MM.1S (cell line): ENCODE measurements at regions not wholly inside any gene's neighbourhood (a gene's known extent, or its start where the extent isn't known, plus 50 kb on each side); places are given as distances from the start of the nearest gene placed in this dataset.

Source experiments
- DNase-seq: peaks from one replicate; pipeline ENCODE4 v3.0.0-alpha.2; 2015
- H2AFZ ChIP-seq: fragments of 300-600 bp; sonication (generic); 2 replicates; pipeline ENCODE4 v1.6.0; 2016; ENCODE audit warnings: antibody characterized with exemption, low read length
- H3F3A ChIP-seq: fragments of 300-600 bp; sonication (generic); 2 replicates; pipeline ENCODE4 v1.6.1; 2016; ENCODE audit warnings: mild to moderate bottlenecking, antibody characterized with exemption, low read length, moderate library complexity, mixed read lengths; ENCODE audit not compliant: insufficient read depth
- H3K27ac ChIP-seq: fragments of 300-600 bp; sonication (generic); 2 replicates; pipeline ENCODE4 v1.5.1; 2016; ENCODE audit warnings: mild to moderate bottlenecking, low read length
- H3K27me3 ChIP-seq: fragments of 300-600 bp; sonication (generic); replicated peaks from 2 replicates; pipeline ENCODE4 v1.6.0; 2016; ENCODE audit warnings: low read length; ENCODE audit not compliant: insufficient read depth
- H3K36me3 ChIP-seq: fragments of 300-600 bp; sonication (generic); replicated peaks from 2 replicates; pipeline ENCODE4 v1.6.1; 2016; ENCODE audit warnings: mild to moderate bottlenecking, low read length, mixed read lengths; ENCODE audit not compliant: insufficient read depth
- H3K4me1 ChIP-seq: fragments of 300-600 bp; sonication (generic); 2 replicates; pipeline ENCODE4 v1.6.1; 2016; ENCODE audit warnings: low read length, mixed read lengths
- H3K4me2 ChIP-seq: fragments of 300-600 bp; sonication (generic); 2 replicates; pipeline ENCODE4 v1.6.0; 2016; ENCODE audit warnings: low read depth, low read length
- H3K4me3 ChIP-seq: fragments of 300-600 bp; sonication (generic); 2 replicates; pipeline ENCODE4 v1.5.1; 2016; ENCODE audit warnings: low read length, mixed read lengths
- H3K79me2 ChIP-seq: fragments of 300-600 bp; sonication (generic); 2 replicates; pipeline ENCODE4 v1.6.1; 2016; ENCODE audit warnings: mixed run types, low read length, mixed read lengths
- H3K9ac ChIP-seq: fragments of 300-600 bp; sonication (generic); 2 replicates; pipeline ENCODE4 v1.6.1; 2016; ENCODE audit warnings: low read length, mixed read lengths
- H3K9me2 ChIP-seq: fragments of 300-600 bp; sonication (generic); replicated peaks from 2 replicates; pipeline ENCODE4 v1.6.1; 2016; ENCODE audit warnings: mild to moderate bottlenecking, low read length, mixed read lengths; ENCODE audit not compliant: insufficient read depth
- H3K9me3 ChIP-seq: fragments of 300-600 bp; sonication (generic); replicated peaks from 2 replicates; pipeline ENCODE4 v1.6.1; 2016; ENCODE audit warnings: mild to moderate bottlenecking, low read length, mixed read lengths; ENCODE audit not compliant: insufficient read depth
- H4K20me1 ChIP-seq: fragments of 300-600 bp; sonication (generic); 2 replicates; pipeline ENCODE4 v1.6.1; 2016; ENCODE audit warnings: mild to moderate bottlenecking, low read length, moderate library complexity, mixed read lengths; ENCODE audit not compliant: insufficient read depth
- CTCF ChIP-seq: fragments of 300-600 bp; sonication (generic); IDR thresholded peaks from 2 replicates; pipeline ENCODE4 v1.5.1; 2016; ENCODE audit warnings: antibody characterized with exemption, low read length, mixed read lengths
- EZH2 ChIP-seq: fragments of 300-600 bp; sonication (generic); optimal IDR thresholded peaks from 2 replicates; pipeline ENCODE3; 2017; ENCODE audit warnings: low read depth, mild to moderate bottlenecking, antibody characterized with exemption, low read length, mixed read lengths
- EZH2phosphoT487 ChIP-seq: fragments of 300-600 bp; sonication (generic); IDR thresholded peaks from 2 replicates; pipeline ENCODE4 v1.6.1; 2018; ENCODE audit warnings: antibody characterized with exemption, low read length

DNA sequence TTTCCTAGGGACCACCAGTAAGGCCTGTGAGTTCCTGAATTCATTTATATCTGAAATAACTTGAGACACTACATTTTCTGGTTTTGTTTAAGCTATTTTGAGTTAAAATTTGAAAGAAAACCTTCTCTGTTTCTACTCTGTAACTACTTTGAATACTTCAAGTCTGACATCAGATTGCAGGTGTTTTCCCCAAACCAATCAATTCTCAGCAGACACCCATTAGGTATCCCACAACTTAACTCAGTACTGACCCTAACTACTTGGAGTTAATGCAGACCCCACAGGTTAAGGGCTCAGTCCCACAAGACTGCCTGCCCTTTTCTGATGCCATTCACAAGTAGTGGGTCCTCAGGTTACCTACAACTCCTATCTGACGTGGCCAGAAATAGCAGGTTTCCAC is 1100.0 kb upstream of the SLIT2 start:
- H3K4me3 ChIP-seq, result no peak overlapping the region
- H3K79me2 ChIP-seq, result no peaks in the 10 kb centered on the region
- H3K27me3 ChIP-seq, result no peaks in the 10 kb centered on the region
- H3F3A ChIP-seq, result no peaks in the 10 kb centered on the region
- no peaks in the 10 kb centered on the region for H3K9me3 ChIP-seq
- DNase-seq, result no peak
- H3K9ac ChIP-seq, result no peak overlapping the region
- peak overlapping the region; percentile 30 for H2AFZ ChIP-seq
- peak overlapping the region; percentile 34; the same call in 1 of the 2 replicates for H3K27ac ChIP-seq
- no peak for TF ChIP-seq EZH2
- 0 out of 2 replicates have a peak overlapping the region, but pooled peaks have one; percentile 8 for H3K4me2 ChIP-seq
- no peaks in the 10 kb centered on the region for H3K9me2 ChIP-seq
- H3K4me1 ChIP-seq, result peaks cover 15% of the 10 kb centered on the region
- H4K20me1 ChIP-seq, result no peaks in the 10 kb centered on the region
- H3K36me3 ChIP-seq, result no peaks in the 10 kb centered on the region

GRCh38 chr4:19146038-19146437 is 1105.7 kb upstream of the SLIT2 start:
- H3K4me2 ChIP-seq, result no peak overlapping the region
- DNase-seq, result no peak
- no peak overlapping the region for H2AFZ ChIP-seq
- no peaks in the 10 kb centered on the region for H3K79me2 ChIP-seq
- H3K27ac ChIP-seq, result no peak overlapping the region
- no peaks in the 10 kb centered on the region for H3K36me3 ChIP-seq
- H4K20me1 ChIP-seq, result no peaks in the 10 kb centered on the region
- H3K27me3 ChIP-seq, result no peaks in the 10 kb centered on the region
- H3K9me2 ChIP-seq, result no peaks in the 10 kb centered on the region
- H3K4me1 ChIP-seq, result no peaks in the 10 kb centered on the region
- H3K4me3 ChIP-seq, result no peak overlapping the region
- no peaks in the 10 kb centered on the region for H3F3A ChIP-seq
- H3K9me3 ChIP-seq, result no peaks in the 10 kb centered on the region
- no peak for TF ChIP-seq CTCF
- H3K9ac ChIP-seq, result no peak overlapping the region

- Histone ChIP-seq H3K79me2 (no peaks in the 10 kb centered on the region), H3K4me2 (peak overlapping the region; percentile 35; the same call in 1 of the 2 replicates), H3K27me3 (no peaks in the 10 kb centered on the region), H3K27ac (peak overlapping the region; percentile 83; the same call in 1 of the 2 replicates), H3F3A (peaks cover 23% of the 10 kb centered on the region), H3K36me3 (no peaks in the 10 kb centered on the region), H3K4me1 (peaks cover 18% of the 10 kb centered on the region), H3K9ac (no peak overlapping the region), H4K20me1 (no peaks in the 10 kb centered on the region), H3K9me3 (no peaks in the 10 kb centered on the region), H3K9me2 (no peaks in the 10 kb centered on the region), H2AFZ (peak overlapping the region; percentile 36), H3K4me3 (no peak overlapping the region)
- peak; percentile 88 for DNase-seq
- TF ChIP-seq CTCF (no peak), EZH2 (no peak), EZH2phosphoT487 (no peak)
Observed at GRCh38 chr4:19135895-19136633, 1114.5 kb upstream of the LCORL start.

- peaks cover 18% of the 10 kb centered on the region for H3K4me1 ChIP-seq
- H3K27me3 ChIP-seq, result no peaks in the 10 kb centered on the region
- no peak overlapping the region for H3K4me2 ChIP-seq
- H3K4me3 ChIP-seq, result no peak overlapping the region
- H3K9me2 ChIP-seq, result no peaks in the 10 kb centered on the region
- no peak overlapping the region for H3K27ac ChIP-seq
- no peaks in the 10 kb centered on the region for H4K20me1 ChIP-seq
- H3K79me2 ChIP-seq, result no peaks in the 10 kb centered on the region
- TF ChIP-seq CTCF (no peak), EZH2phosphoT487 (no peak), EZH2 (no peak)
- DNase-seq, result no peak
- no peak overlapping the region for H2AFZ ChIP-seq
- no peaks in the 10 kb centered on the region for H3K9me3 ChIP-seq
- peaks cover 23% of the 10 kb centered on the region for H3F3A ChIP-seq
- H3K9ac ChIP-seq, result no peak overlapping the region
- no peaks in the 10 kb centered on the region for H3K36me3 ChIP-seq
Observed at GRCh38 chr4:19134685-19135084, 1113.1 kb upstream of the LCORL start.
